HG03097 (cell line): ENCODE measurements at regions not wholly inside any gene's neighbourhood (a gene's known extent, or its start where the extent isn't known, plus 50 kb on each side); places are given as distances from the start of the nearest gene placed in this dataset.

Experiments used
- ATAC-seq: cut with Tn5 transposase; IDR thresholded peaks from one replicate; pipeline ENCODE4 v1.9.1; 2021; ENCODE audit not compliant: unreplicated experiment, low FRiP score

DNA sequence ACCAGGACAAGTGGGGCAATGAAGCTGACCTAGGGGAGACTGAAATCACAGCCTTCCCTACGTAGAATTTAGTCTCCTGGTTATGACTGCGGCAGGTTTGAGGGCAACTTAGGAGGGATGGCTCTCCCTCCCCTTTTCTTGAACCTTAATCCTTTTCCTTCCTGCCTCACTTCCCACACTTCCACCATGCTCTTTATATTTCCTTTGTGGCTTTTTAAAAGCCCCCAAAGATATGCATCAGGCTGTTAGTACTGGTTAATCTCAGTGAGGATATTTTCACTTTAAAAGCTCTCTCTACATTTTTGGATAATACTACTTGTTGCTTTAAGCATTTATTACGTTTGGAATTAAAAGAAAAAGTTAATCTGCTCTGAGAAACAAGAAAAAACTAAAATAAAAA, 339.2 kb downstream of the SOX2 start:
- no peak for ATAC-seq

DNA sequence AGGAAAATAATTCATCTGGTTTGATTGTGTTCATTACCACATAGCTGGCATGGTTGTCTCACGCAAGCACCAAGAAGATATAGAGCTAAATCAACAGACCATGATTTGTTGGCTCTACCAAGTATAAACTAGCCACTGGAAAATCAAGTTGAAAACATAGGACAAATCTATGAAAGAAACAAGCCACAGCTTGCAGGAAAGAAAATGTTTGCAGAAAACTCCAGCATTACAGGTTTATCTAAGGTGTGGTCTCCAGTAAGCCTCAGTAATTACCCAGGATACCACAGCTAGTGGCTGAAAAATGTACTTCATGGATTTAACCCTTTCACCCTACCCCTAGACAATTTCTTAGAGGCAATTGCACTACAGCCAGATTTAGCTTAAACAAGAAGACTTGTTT, 340.6 kb downstream of the SOX2 start:
- ATAC-seq = no peak

DNA sequence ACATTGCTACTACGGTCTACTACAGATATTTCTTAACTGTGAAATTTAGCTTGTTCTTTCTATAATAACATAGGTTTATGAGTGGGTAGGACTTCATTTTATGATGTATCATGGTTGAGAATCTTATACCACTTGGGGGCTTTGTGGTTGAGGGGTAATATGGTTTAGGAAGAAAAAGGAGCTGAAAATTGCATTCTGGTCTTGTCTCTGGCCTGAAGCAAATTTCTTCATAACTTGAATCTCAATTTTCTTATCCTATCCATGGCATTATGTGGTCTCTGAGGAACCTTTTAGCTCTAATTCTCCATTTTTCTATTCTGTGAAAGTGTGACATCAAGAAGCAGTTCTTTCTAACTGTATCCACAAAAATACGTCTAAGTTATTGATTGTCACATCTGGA, 341.0 kb downstream of the SOX2 start:
- ATAC-seq = no peak

DNA sequence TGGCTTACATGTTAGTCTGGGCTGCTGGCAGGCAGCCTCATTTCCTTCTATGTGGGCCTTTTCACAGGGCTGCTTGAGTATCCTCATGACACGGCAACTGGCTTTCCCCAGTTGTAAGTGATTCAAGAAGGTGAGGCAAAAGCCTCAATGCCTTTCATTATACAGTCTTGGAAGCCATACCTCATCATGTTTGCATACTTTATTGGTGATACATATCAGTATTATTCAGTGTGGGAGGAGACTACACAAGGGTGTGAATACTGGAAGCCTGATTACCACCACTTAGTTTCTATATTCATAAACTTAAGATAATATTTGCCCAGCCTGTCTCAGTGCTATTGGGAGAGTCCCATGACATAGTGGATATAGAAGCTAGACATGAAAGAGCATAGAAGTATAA, 346.8 kb downstream of the SOX2 start:
- ATAC-seq = no peak

DNA sequence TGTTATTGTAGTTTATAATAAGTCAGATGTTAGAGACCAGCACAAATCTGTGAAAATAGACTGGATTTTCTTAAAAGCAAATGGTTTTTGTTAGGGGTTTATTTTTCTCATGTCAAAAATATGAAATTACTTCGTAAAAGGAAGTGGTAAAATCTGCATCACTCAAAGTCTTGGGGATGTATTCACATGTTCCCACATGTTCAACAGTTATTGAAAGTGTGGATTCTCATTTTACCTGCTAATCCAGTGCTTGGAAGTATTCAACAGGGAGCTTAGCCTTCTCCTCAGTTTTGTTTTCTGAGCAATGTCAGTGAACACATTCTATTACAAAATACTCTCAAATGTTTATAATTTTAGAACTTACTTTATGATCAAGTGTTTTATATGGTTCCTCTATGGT, 352.0 kb downstream of the SOX2 start:
- no peak for ATAC-seq

DNA sequence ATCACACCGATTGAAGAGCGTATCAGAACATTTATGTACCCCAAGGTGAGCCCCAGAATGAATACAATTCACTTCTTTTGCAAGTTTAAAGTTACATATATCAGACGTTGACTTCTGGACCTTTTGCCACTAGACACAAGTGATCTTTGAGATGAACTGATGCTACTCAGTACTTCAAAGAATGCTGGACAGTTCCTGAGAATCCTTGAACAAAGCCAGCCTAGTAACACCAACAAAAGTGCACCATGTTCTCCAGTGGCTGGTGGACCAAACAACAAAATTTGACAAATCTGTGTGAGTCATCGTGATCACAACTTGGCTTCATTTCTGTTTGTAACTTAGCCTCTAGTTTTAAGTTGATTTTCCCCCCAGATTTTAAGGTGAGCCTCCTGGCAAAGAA, 355.7 kb downstream of the SOX2 start:
- ATAC-seq = no peak

DNA sequence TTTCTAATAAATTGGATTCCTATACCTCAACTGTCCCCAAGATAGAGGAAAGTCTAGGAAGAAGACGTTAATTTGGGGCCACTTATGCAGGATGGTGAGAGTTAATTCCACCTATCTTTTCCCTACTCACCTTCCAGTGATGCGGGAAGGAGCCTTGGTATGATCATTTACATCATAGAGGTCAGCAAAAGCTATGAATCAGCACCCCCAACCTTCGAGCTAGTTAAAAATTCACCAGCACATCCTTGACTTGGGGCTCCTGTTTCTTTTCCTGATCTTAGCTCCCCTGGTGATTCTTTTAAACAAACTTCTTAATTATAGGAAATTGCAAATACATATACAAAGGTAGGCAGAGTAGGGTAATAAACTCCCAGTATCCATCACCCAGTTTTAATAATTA, 366.6 kb downstream of the SOX2 start:
- ATAC-seq = no peak

DNA sequence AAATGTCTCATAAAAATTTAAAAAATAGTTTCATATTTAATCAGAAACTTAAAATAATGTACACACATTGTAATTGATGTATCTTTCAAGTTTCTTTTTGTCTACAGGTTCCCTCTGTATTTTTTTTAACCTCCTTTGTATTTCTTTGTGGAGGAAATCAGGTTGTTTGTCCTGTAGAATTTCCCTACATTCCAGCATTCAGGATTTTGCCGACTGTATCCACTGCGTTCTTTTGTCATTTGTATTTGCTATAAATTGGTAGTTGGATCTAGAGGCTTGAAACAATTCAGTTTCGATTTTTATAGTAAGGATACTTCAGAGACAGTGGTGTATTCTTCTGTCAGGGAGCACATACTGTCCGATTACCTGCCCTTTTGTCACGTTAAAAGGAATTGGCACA, 367.2 kb downstream of the SOX2 start:
- ATAC-seq = no peak

DNA sequence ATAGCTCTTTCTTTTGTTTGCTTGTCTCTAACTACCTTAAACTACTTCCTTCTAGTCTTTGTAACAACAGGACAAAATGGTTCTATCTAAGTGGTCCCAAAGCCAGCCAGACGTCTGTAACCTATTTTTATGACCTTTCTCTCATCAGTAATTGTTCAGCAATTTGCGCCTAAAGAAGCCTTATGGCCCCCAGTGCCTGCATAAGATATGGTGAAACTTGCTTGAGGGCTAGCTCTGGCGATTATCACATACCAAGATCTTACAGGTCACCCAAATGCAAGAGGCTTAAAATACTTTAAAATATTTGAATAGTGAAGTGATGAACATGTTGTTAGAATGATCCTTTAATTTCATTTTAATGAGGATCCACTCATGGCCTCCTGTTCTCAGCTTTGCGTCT, 369.4 kb downstream of the SOX2 start:
- ATAC-seq = no peak

DNA sequence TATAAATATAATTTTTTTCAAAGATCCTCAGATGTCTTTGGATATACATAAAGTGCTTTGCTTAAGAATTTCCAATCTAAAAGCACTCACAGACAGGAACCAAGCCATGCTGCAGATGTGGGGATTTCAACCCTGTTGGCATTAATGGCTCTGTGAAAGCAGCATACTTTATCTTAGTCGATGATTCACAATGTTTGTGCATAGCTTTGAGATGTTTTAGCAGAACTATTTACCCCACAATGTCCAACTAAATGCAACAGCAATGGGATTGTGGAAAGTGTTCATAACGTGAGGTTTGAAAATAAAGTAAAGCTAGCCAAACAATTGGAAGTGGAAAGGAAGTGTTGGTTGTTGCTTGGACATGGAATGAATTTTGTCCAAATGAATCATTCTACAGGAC, 371.4 kb downstream of the SOX2 start:
- no peak for ATAC-seq

DNA sequence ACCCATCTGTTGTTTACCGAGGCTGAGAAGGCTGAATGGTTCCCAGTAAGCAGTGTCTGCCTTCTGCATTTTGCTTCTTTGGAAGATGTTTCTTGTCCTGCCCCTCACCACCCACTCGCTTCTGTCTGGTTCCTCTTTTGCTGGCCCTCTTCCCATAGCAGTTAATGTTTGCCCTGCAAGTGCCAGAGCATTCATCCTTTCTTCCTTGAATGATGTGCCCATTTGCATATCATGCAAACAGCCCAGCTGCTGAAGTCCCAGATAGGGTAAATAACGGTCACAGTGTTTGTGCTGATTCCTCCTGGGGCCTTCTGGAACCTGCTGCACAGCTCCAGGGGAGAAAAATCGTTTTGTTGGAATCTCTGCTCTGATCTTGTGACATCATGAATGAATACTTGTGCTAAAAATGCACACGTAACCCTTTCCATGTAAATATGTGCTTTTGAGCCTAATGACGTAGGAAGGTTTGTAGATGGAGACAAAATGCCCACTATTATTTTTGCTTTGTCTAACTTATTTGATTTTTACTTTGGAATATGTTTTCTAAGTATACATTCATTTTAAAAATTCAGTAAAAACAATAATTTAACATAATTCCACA, 381.0 kb downstream of the SOX2 start:
- ATAC-seq = no peak

DNA sequence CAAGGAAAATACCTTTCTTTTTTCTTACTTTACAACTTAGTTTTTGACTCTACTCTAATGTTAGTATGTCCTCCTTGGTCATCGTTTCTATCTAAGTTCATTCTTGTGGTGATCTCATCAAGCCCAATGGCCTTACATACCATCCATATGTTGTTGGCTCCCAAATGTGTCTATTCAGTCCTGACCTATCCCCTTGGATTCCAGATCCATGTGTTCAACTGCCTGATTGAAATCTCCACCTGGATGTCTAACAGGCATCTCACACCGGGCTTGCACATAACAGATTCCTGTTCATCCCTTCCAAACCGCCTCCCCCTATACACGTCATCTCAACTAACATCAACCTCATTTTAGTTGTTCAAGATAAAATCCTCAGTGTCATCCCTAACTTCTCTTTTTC, 382.6 kb downstream of the SOX2 start:
- ATAC-seq = no peak

DNA sequence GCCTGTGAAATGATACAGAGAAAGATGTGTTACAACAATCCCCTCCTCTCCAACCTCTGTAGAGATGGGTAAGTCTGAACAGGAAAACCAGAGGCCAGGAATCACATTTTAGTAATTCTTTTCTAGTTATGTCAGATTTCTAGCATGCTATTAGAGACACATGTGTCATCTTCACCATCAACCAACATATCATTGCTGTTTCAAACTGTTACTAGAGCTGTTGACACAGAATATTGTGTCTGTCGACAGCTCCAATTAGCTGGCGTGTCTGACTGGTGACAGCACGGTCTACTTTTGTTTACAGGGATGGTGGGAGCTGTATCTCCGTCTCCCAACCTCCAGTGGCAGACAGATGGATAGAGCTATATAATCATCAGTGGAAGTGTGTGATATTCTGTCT, 393.2 kb downstream of the SOX2 start:
- no peak for ATAC-seq

DNA sequence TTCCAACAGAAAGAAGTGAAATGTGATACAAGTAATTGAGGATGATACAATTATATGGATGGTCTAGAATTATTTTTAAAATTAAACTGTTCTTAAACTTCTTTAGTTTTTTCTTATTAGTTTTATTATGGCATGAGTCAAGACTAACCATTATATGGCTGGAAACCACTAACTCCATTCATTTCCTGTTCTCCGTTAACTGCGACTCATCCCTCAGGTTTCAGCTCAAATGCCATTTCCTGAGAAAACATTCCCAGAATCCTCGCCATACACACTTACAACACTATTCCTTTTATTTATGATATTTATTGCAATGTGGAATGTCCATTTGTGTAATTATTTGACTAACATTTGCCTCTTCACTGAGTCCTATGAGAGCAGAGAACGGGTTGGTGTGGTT, 394.1 kb downstream of the SOX2 start:
- no peak for ATAC-seq

DNA sequence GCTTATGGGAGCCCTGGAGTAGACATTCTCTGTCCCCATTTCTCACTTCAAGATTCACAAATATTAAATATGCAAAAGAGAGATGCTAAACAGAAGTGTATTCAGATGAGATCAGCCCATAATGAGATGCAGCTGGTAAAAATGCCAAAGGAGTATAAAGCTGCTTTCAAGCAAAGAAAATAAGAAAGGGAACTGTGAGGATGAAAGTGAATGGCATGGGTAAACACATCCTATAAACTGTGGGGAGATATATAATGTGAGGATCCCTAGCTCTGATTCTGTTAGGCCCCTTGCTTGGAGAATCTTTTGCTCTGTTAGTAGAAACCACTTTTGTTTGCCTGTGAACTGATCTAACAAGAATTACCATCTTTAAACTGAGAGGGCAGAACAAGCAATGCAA, 396.6 kb downstream of the SOX2 start:
- ATAC-seq = no peak

DNA sequence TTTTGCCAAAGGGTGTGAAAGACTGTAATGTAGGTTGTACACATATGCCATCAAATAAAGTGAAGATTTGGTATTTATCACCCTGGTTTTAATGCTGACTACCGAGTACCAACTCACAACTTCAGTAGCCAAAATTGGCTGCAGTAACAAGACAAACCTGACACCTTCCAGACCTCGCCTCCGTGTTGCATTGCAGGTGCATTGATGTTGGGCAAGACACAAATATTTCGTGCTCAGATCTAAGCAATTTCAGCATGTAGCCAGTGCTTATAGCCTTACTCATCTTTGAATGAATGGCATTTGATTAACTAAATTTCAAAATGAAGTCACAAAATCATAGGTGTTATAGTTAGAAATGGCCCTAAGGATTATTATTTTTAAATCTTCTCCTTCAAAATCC, 400.2 kb downstream of the SOX2 start:
- ATAC-seq = no peak

DNA sequence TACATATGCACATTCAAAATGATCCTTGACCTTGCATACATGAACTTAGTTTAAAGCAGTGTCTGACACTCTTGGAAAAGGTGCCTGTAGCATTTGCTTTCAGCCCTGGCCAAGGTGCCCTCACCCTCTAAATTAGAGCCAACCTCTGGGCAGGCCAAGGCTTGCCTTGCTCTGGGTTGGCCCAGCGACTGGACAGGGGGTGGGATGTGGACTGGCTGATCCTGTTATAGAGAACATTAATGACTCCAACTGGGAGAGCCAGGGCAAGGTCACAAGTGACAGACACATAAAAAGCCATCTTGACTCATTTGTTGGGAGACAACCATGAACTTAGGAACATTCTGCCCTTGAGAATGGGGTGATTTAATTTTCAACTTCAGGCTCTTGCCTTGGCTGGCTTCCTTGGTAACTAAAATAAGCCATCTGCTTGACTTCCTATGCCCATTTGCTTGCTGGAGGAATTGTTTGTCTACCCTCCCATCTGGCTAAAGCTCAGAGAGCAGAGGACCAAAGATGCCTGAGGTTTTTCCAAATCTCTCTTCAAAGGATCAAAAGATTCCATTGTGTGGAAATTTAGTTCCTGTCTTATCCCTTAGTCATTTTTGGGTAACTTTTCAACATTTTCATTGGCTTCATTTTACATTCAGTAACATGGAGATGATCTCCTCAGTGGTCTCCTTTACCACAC, 403.7 kb downstream of the SOX2 start:
- ATAC-seq = no peak

DNA sequence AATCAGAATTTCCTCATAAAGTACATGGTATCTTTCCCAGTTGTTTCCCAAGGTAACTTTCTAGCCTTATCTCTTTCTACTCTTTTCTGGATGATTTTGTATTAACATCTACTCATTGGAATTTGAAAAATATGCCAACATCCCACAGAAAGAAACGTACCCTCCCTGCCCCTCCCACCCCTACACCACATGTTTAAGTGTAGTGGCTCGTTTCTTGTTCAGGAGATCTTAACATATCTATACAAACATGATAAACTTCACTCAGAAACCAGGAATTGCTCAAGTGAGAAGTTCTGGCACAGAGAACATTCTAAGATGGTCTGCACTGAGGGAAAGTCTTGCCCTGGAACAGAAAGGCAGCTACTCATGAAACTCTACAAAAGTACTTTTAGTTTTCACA, 404.7 kb downstream of the SOX2 start:
- ATAC-seq = no peak

DNA sequence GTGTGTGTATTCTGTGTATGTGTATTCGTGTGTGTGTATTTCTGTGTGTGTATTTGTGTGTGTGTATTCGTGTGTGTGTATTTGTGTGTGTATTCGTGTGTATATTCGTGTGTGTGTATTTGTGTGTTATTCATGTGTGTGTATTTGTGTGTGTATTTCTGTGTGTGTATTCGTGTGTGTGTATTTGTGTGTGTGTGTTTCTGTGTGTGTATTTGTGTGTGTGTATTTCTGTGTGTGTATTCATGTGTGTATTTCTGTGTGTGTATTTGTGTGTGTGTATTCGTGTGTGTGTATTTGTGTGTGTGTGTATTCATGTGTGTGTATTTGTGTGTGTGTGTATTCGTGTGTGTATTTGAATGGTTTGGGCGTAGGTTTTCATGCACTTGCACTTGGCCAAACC, 405.4 kb downstream of the SOX2 start:
- no peak for ATAC-seq

DNA sequence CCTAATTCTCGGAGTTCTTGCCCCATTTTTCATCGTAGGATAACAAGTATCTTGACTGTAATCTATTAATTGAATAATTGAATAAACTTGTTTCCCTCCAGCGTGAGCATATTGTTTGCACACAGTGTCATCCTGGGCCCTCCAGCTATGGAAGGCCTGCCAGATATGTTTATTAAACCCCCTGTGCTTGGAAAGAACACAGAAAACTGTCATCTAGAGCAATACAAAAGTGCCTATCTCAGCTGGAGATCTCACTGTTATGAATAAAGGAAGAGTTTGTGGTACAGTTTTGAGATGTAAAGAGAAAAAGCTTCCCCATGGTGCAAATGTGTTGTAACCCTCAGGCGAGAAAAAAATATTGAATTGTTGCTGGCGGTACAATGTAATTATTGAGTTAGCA, 405.9 kb downstream of the SOX2 start:
- ATAC-seq = no peak

DNA sequence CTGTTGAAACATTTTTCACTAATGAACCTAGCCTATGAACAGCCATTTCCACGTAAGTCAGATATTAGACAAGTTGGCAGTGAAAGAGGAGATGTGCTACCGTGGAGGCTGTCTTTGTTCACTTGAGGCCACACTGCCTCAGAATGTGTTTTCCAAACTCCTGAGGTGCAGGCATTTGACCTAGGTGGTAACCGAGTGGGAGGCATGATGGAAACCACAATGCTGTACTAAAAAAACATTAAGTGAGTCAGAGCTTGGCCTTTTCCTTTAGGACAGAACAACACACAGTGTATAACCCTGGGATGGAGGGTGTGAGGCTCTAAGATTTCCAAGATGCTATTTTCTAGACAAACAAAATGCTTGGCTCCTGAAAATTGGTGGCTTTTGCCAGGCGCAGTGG, 406.3 kb downstream of the SOX2 start:
- ATAC-seq = no peak

DNA sequence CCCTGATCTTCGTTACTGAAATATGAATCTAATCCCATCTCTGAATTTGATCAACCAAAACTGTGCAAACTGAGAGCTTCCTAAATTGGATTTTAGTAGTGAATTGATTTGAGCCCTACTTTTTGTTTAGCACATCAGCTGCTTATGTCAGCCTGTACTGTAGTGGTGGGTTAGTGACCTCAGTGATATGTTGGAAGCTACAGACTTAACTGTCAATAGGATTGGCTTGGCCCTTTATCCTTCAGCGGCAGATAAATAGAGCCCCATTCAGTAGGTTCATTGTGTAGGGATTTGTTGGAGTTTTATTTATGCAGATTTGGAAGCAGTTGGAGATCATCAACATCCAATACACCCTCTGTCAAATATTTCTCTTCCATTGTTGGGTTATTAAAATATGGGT, 409.7 kb downstream of the SOX2 start:
- ATAC-seq = no peak

DNA sequence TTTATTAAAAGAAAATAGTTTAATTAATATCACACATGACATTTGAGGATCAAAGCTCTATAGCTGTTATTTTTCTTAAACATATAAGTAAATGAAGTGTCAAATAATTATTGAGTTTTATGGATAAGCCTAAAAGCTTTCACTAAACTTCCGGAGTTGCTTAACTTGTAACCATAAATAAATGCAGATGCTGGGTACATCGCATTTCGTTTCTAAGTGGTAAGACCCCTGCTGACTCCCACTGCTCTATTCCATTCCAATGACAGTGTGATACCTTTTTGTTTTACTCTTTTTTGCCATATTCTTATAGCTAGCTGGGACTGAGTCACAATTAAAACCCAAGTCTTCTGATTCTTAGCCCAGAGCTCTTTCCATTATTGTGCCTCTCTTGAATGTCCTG, 411.1 kb downstream of the SOX2 start:
- no peak for ATAC-seq
